GM21528 (cell line): ENCODE measurements at regions not wholly inside any gene's neighbourhood (a gene's known extent, or its start where the extent isn't known, plus 50 kb on each side); places are given as distances from the start of the nearest gene placed in this dataset.

ENCODE experiments used
- ATAC-seq: cut with Tn5 transposase; IDR thresholded peaks from one replicate; pipeline ENCODE4 v1.9.1; 2021; ENCODE audit warnings: mild to moderate bottlenecking, moderate library complexity; ENCODE audit not compliant: unreplicated experiment, low FRiP score

GRCh38 chr2:9681427-9681817 is 50.6 kb upstream of the YWHAQ start:
- ATAC-seq, result no peak

GRCh38 chr2:9685637-9686036 is 54.8 kb upstream of the YWHAQ start:
- ATAC-seq, result no peak

- ATAC-seq, result no peak
Measured at GRCh38 chr2:9686061-9686460, 55.3 kb upstream of the YWHAQ start.

- no peak for ATAC-seq
Measured at GRCh38 chr2:9690252-9690651, 59.5 kb upstream of the YWHAQ start.

GRCh38 chr2:9690716-9691498 is 60.1 kb upstream of the YWHAQ start:
- no peak for ATAC-seq

- no peak for ATAC-seq
Measured at GRCh38 chr2:9692456-9693195, 61.8 kb upstream of the YWHAQ start.

- ATAC-seq, result no peak
Measured at GRCh38 chr2:9693196-9693491, 62.3 kb upstream of the YWHAQ start.

- ATAC-seq, result no peak
Measured at GRCh38 chr2:9693646-9694045, 62.8 kb upstream of the YWHAQ start.

- no peak for ATAC-seq
Measured at GRCh38 chr2:9694661-9695234, 64.0 kb upstream of the YWHAQ start.

GRCh38 chr2:9695941-9696340 is 65.1 kb upstream of the YWHAQ start:
- no peak for ATAC-seq

GRCh38 chr2:9696731-9697130 is 65.9 kb upstream of the YWHAQ start:
- ATAC-seq, result no peak

GRCh38 chr2:9697909-9698308 is 67.1 kb upstream of the YWHAQ start:
- no peak for ATAC-seq

GRCh38 chr2:9699139-9700108 is 68.6 kb upstream of the YWHAQ start:
- ATAC-seq, result no peak

- ATAC-seq, result no peak
Measured at GRCh38 chr2:9700109-9700495, 69.3 kb upstream of the YWHAQ start.

- ATAC-seq, result no peak
Measured at GRCh38 chr2:9702604-9703084, 71.8 kb upstream of the YWHAQ start.

- ATAC-seq, result no peak
Measured at GRCh38 chr2:9703085-9703678, 72.4 kb upstream of the YWHAQ start.

- ATAC-seq, result no peak
Measured at GRCh38 chr2:9703701-9704221, 73.0 kb upstream of the YWHAQ start.

GRCh38 chr2:9704600-9704999 is 73.8 kb upstream of the YWHAQ start:
- ATAC-seq, result no peak

GRCh38 chr2:9705196-9705595 is 74.4 kb upstream of the YWHAQ start:
- no peak for ATAC-seq

GRCh38 chr2:9707008-9707407 is 76.2 kb upstream of the YWHAQ start:
- ATAC-seq, result no peak
